HCT116 (cell line): ENCODE measurements at regions not wholly inside any gene's neighbourhood (a gene's known extent, or its start where the extent isn't known, plus 50 kb on each side); places are given as distances from the start of the nearest gene placed in this dataset.
"Not testable (repeated sequence)": the region's sequence is repeated elsewhere in the genome, so short reads cannot be mapped to it uniquely, and the experiment has no call there.

Experiments
- ATAC-seq: fragments of 200-7000 bp; cut with Tn5 transposase; 2 replicates; pipeline ENCODE4 v1.9.1; 2020; ENCODE audit warnings: mild to moderate bottlenecking, moderate library complexity
- BruUV-seq: library from RNA; stranded (reverse); fragments of 400-500 nt; replicated peaks from 2 replicates; lab custom pipeline; 2021; lab: Mats Ljungman, UMichigan
- CTCF ChIA-PET: fragments of 300-600 bp; sonication (Branson Sonifier 250); formaldehyde crosslinking; loops from one replicate; lab custom pipeline; 2021; ENCODE audit warnings: antibody characterized with exemption; lab: Charles Lee
- POLR2A ChIA-PET: fragments of 300-600, 350-600 bp; sonication (Branson Sonifier 250); formaldehyde crosslinking; loops from one replicate; lab custom pipeline; 2021; ENCODE audit warnings: antibody characterized with exemption; lab: Charles Lee
- RAD21 ChIA-PET, 2 experiments: fragments of 300-600 bp; sonication (Branson Sonifier 250); formaldehyde crosslinking; loops; one replicate each; lab custom pipeline; 2023; ENCODE audit warnings: low total read pairs in 2 of 2; ENCODE audit not compliant: uncharacterized antibody in 2 of 2, unreplicated experiment in 2 of 2, low non-redundant PET in 1 of 2; lab: Charles Lee
- DNase-seq: peaks from one replicate; pipeline ENCODE4 v3.0.0-alpha.2; 2010; ENCODE audit warnings: low read depth, low spot score
- H2AFZ ChIP-seq: fragments of 200-600 bp; shearing (Covaris generic), sonication (generic); 2 replicates; pipeline ENCODE4 v1.6.1; 2017; ENCODE audit warnings: low read depth, mixed run types, mixed read lengths, antibody characterized with exemption, low read length; ENCODE audit not compliant: poor library complexity, severe bottlenecking
- H3K27ac ChIP-seq: 2 replicates; pipeline ENCODE4 v1.5.1; 2012; ENCODE audit warnings: low read depth, low read length
- H3K27me3 ChIP-seq: fragments of 200-600 bp; sonication (generic); 2 replicates; pipeline ENCODE4 v1.6.1; 2016; ENCODE audit warnings: mixed run types, low read length, mixed read lengths; ENCODE audit not compliant: insufficient read depth
- H3K36me3 ChIP-seq, 2 experiments: fragments of 200-500 bp in 1 of 2; fragments of 200-600 bp in 1 of 2; sonication (Bioruptor generic) in 1 of 2; sonication (generic) in 1 of 2; 2 replicates each; pipeline versions ENCODE4 v1.5.1 to v1.6.1; 2014 to 2016; ENCODE audit warnings: low read length in 2 of 2, inconsistent platforms in 1 of 2, mixed read lengths in 1 of 2, mixed run types in 1 of 2; ENCODE audit not compliant: insufficient read depth in 2 of 2, control insufficient read depth in 1 of 2
- H3K4me1 ChIP-seq, 2 experiments: fragments of 200-600 bp in 1 of 2; sonication (generic) in 1 of 2; 2 replicates each; pipeline versions ENCODE4 v1.5.1 to v1.6.1; 2012 to 2017; ENCODE audit warnings: low read length in 2 of 2, inconsistent platforms in 1 of 2, mild to moderate bottlenecking in 1 of 2, mixed read lengths in 1 of 2, mixed run types in 1 of 2, moderate library complexity in 1 of 2; ENCODE audit not compliant: insufficient read depth in 2 of 2, control insufficient read depth in 1 of 2
- H3K4me2 ChIP-seq: fragments of 200-600 bp; sonication (generic); 2 replicates; pipeline ENCODE4 v1.6.1; 2017; ENCODE audit warnings: mixed run types, low read length, mixed read lengths
- H3K4me3 ChIP-seq, 2 experiments: fragments of 200-600 bp in 1 of 2; sonication (generic) in 1 of 2; replicated peaks in 1 of 2; 2 replicates each; pipeline ENCODE4 v1.5.1; 2011 to 2016; ENCODE audit warnings: low read length in 2 of 2, control low read depth in 1 of 2, low read depth in 1 of 2, mild to moderate bottlenecking in 1 of 2, mixed read lengths in 1 of 2, mixed run types in 1 of 2
- H3K79me2 ChIP-seq: fragments of 200-600 bp; sonication (generic); 2 replicates; pipeline ENCODE4 v1.6.1; 2017; ENCODE audit warnings: mild to moderate bottlenecking, mixed run types, low read length, moderate library complexity, mixed read lengths; ENCODE audit not compliant: insufficient read depth
- H3K9ac ChIP-seq: fragments of 200-600 bp; sonication (generic); 2 replicates; pipeline ENCODE4 v1.6.1; 2016; ENCODE audit warnings: low read length, mixed read lengths
- H3K9me2 ChIP-seq: fragments of 200-600 bp; sonication (generic), shearing (Covaris generic); 2 replicates; pipeline ENCODE4 v1.6.1; 2017; ENCODE audit warnings: mixed run types, mild to moderate bottlenecking, moderate library complexity; ENCODE audit not compliant: insufficient read depth
- H3K9me3 ChIP-seq, 2 experiments: fragments of 200-500 bp in 1 of 2; fragments of 200-600 bp in 1 of 2; sonication (Bioruptor generic) in 1 of 2; sonication (generic) in 1 of 2; 2 replicates each; pipeline ENCODE4 v1.6.1; 2014 to 2017; ENCODE audit warnings: low read length in 2 of 2, mixed read lengths in 2 of 2, inconsistent platforms in 1 of 2, low read depth in 1 of 2, mild to moderate bottlenecking in 1 of 2, mixed run types in 1 of 2, moderate library complexity in 1 of 2; ENCODE audit not compliant: control insufficient read depth in 1 of 2, insufficient read depth in 1 of 2
- H4K20me1 ChIP-seq: fragments of 200-600 bp; sonication (generic), shearing (Covaris generic); 2 replicates; pipeline ENCODE4 v1.6.1; 2017; ENCODE audit warnings: mixed run types, mild to moderate bottlenecking, moderate library complexity; ENCODE audit not compliant: insufficient read depth
- CBX3 ChIP-seq: IDR thresholded peaks from 2 replicates; pipeline ENCODE4 v1.6.1; 2012; ENCODE audit warnings: low read depth
- CTCF ChIP-seq, 3 experiments: fragments of 200-600 bp in 1 of 3; sonication (generic) in 1 of 3; IDR thresholded peaks in 2 of 3; conservative IDR thresholded peaks in 1 of 3; 2 replicates each; pipeline ENCODE4 v1.5.1; 2012 to 2017; ENCODE audit warnings: low read depth in 2 of 3, low read length in 2 of 3, antibody characterized with exemption in 1 of 3, borderline replicate concordance in 1 of 3, control low read depth in 1 of 3, mild to moderate bottlenecking in 1 of 3, mixed read lengths in 1 of 3, mixed run types in 1 of 3, moderate library complexity in 1 of 3; ENCODE audit not compliant: insufficient read depth in 1 of 3
- EGR1 ChIP-seq: IDR thresholded peaks from 2 replicates; pipeline ENCODE4 v1.6.1; 2012; ENCODE audit warnings: low read depth
- FOSL1 ChIP-seq: IDR thresholded peaks from 2 replicates; pipeline ENCODE4 v1.6.1; 2012; ENCODE audit warnings: low read depth
- JUND ChIP-seq: IDR thresholded peaks from 2 replicates; pipeline ENCODE4 v1.6.1; 2012
- MAX ChIP-seq: IDR thresholded peaks from 2 replicates; pipeline ENCODE4 v1.6.1; 2012
- POLR2A ChIP-seq: IDR thresholded peaks from 2 replicates; pipeline ENCODE4 v1.7.0; 2011; ENCODE audit warnings: borderline replicate concordance; ENCODE audit not compliant: insufficient read depth, insufficient read length; ENCODE audit errors: extremely low read depth
- SIN3A ChIP-seq: IDR thresholded peaks from 2 replicates; pipeline ENCODE4 v1.6.1; 2012; ENCODE audit warnings: low read depth
- SP1 ChIP-seq: IDR thresholded peaks from 2 replicates; pipeline ENCODE4 v1.6.1; 2012; ENCODE audit warnings: low read depth
- SRF ChIP-seq: IDR thresholded peaks from 2 replicates; pipeline ENCODE4 v1.6.1; 2012; ENCODE audit warnings: low read depth
- TCF7L2 ChIP-seq: IDR thresholded peaks from 2 replicates; pipeline ENCODE4 v1.7.0; 2011; ENCODE audit warnings: borderline replicate concordance, inconsistent platforms; ENCODE audit not compliant: insufficient read depth, insufficient read length; ENCODE audit errors: extremely low read depth
- ZFX ChIP-seq: fragments of 450-650 bp; IDR thresholded peaks from 2 replicates; pipeline ENCODE4 v1.6.1; 2017
- intact Hi-C: fragments of 100-400 bp; cut with micrococcal nuclease; formaldehyde crosslinking; loops from 2 replicates; pipeline ENCODE4 v1.10.0; 2022
- TF ChIP-seq, protein P1 (sequence below): IDR thresholded peaks from 2 replicates; pipeline ENCODE4 v1.6.1; 2011; ENCODE audit warnings: mild to moderate bottlenecking, low read length, moderate library complexity; ENCODE audit not compliant: insufficient replicate concordance; ENCODE audit errors: extremely low read depth
- TF ChIP-seq, protein P2 (sequence below): IDR thresholded peaks from 2 replicates; pipeline ENCODE4 v1.6.1; 2012

DNA sequence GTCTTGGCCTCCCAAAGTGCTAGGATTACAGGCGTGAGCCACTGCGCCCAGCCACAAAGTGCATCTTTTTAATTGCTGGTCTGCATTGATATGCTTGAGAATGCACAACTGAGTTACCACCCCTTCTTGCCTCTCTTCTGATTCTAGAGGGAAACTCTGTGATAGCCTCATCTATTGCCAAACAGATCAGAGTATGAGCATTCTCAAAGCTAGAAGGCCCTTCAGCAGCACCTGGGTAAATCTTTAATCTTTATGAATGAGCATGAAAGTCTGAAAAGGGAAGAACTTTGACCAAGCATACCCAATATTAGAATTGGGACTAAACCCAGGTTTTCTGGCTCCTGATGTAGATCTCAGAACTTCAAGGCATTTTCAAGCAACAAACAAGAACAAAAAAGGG lies 298.3 kb upstream of the TNC start:
- H4K20me1 ChIP-seq = no peaks in the 10 kb centered on the region
- no peak for DNase-seq
- H3K9me3 ChIP-seq = no peaks in the 10 kb centered on the region
- H2AFZ ChIP-seq = no peak overlapping the region
- no peaks in the 10 kb centered on the region for H3K4me1 ChIP-seq
- intact Hi-C loops = no loop called here
- TF ChIP-seq ZFX (no peak), EGR1 (no peak), POLR2A (no peak), FOSL1 (no peak), MAX (no peak), CTCF (IDR thresholded peaks at IDR 0.05 in 2 of 3, conservative IDR thresholded peaks at IDR 0.05 in 1 of 3; ENCODE audit: borderline replicate concordance in 1 of 3, insufficient read depth in 1 of 3, low read depth in 2 of 3, low read length in 2 of 3) (no peak), SP1 (no peak), CBX3 (no peak), SRF (no peak), SIN3A (no peak), TCF7L2 (no peak), JUND (no peak)
- TF ChIP-seq, protein P1, sequence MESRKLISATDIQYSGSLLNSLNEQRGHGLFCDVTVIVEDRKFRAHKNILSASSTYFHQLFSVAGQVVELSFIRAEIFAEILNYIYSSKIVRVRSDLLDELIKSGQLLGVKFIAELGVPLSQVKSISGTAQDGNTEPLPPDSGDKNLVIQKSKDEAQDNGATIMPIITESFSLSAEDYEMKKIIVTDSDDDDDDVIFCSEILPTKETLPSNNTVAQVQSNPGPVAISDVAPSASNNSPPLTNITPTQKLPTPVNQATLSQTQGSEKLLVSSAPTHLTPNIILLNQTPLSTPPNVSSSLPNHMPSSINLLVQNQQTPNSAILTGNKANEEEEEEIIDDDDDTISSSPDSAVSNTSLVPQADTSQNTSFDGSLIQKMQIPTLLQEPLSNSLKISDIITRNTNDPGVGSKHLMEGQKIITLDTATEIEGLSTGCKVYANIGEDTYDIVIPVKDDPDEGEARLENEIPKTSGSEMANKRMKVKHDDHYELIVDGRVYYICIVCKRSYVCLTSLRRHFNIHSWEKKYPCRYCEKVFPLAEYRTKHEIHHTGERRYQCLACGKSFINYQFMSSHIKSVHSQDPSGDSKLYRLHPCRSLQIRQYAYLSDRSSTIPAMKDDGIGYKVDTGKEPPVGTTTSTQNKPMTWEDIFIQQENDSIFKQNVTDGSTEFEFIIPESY = no peak
- TF ChIP-seq, protein P2, sequence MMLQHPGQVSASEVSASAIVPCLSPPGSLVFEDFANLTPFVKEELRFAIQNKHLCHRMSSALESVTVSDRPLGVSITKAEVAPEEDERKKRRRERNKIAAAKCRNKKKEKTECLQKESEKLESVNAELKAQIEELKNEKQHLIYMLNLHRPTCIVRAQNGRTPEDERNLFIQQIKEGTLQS = no peak
- RAD21 ChIA-PET = no interaction called here
- no peak overlapping the region for H3K4me3 ChIP-seq
- POLR2A ChIA-PET = no interaction called here
- no peaks in the 10 kb centered on the region for H3K9me2 ChIP-seq
- no peak for ATAC-seq
- no TSS peak for BruUV-seq
- H3K27me3 ChIP-seq = no peaks in the 10 kb centered on the region
- no peaks in the 10 kb centered on the region for H3K79me2 ChIP-seq
- no peak overlapping the region for H3K27ac ChIP-seq
- CTCF ChIA-PET = no interaction called here
- H3K4me2 ChIP-seq = no peak overlapping the region
- no peak overlapping the region for H3K9ac ChIP-seq
- no peaks in the 10 kb centered on the region for H3K36me3 ChIP-seq

- H3K36me3 ChIP-seq, ATAC-seq, BruUV-seq, POLR2A ChIA-PET, H3K4me1 ChIP-seq, H3K9me3 ChIP-seq, DNase-seq, H3K4me3 ChIP-seq, H3K79me2 ChIP-seq, H3K27me3 ChIP-seq, H4K20me1 ChIP-seq, intact Hi-C loops, RAD21 ChIA-PET, H3K9me2 ChIP-seq, H2AFZ ChIP-seq, CTCF ChIA-PET, H3K9ac ChIP-seq, H3K27ac ChIP-seq, H3K4me2 ChIP-seq: not testable (repeated sequence)
Measured at GRCh38 chr9:115418181-115418580, 300.2 kb upstream of the TNC start.
